Fibroblast of skin of right biceps (primary cell): ENCODE measurements at regions not wholly inside any gene's neighbourhood (a gene's known extent, or its start where the extent isn't known, plus 50 kb on each side); places are given as distances from the start of the nearest gene placed in this dataset.
A peak's percentile ranks its signal among the peaks of the same experiment; 100 is the strongest.
"Not testable (repeated sequence)": the region's sequence is repeated elsewhere in the genome, so short reads cannot be mapped to it uniquely, and the experiment has no call there.

Source experiments
- DNase-seq: peaks from one replicate; pipeline ENCODE4 v3.0.0-alpha.2; 2013

GRCh38 chr17:33862772-33863602 is 392.1 kb upstream of the CCL2 start:
- no peak for DNase-seq

DNA sequence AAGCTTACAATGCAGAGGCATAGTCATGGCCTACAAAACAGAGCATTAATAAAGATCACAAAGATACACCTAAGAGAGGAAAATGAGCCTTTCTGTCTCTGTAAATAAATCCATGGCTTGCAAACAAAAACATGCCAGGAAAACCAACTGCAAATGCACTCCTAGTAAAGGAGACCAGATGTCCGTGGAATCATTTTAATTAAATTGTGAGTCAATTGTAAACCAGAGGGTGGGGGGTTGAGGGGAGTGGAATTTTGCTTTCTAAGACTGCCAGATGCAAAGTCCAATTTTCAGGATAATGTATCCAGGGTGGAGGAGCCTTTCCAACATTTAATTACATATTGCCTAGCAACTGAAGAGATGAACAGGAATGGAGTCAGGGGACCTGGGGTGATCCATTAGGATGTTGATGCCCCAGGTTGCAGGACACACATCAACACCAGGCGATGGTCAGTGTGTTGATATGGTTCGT is 390.3 kb upstream of the CCL2 start:
- no peak for DNase-seq

GRCh38 chr17:33868899-33869298 is 386.2 kb upstream of the CCL2 start:
- DNase-seq, result no peak

DNA sequence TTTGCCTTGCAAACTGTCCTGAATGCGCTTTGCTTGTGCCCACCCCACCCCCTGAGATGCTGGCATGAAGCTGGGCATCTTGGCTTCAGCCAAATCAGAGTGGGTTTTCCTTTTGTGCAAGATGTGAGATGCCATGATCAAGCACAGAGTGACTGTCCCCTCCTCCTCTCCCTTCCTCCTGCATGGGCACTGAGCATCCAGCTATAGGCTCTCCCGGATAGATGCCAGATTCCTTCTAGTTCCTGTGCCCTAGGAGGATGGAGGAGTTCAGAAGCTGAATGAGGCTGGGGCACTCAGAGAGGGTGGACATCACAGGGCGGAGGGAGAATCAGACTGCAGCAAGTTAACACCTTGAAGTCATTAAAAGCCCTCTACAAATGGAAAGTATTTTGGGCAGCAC is 384.1 kb upstream of the CCL2 start:
- no peak for DNase-seq

GRCh38 chr17:33871720-33872540 is 383.2 kb upstream of the CCL2 start:
- peak; percentile 89 for DNase-seq

GRCh38 chr17:33873201-33873617 is 381.9 kb upstream of the CCL2 start:
- peak; percentile 6 for DNase-seq

GRCh38 chr17:33874617-33875060 is 380.4 kb upstream of the CCL2 start:
- DNase-seq, result no peak

DNA sequence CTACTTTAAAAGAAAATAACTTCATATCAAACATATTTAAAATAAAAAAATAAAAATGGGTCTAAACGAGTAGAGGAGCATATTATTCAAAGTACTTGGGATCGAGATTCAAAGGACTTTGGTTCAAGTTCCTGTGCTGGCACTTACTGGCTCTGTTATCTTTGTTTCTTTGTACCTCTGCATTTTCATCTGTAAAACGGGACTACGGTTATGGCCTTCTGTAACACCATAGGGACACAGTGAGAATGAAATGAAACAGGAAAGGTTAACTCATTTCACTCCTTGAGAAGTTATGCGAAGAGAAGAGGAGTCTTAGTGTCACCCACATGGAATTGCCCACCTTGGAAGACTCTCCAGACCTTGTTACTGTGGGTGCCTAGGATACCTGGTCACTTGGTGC is 379.1 kb upstream of the CCL2 start:
- DNase-seq, result no peak

DNA sequence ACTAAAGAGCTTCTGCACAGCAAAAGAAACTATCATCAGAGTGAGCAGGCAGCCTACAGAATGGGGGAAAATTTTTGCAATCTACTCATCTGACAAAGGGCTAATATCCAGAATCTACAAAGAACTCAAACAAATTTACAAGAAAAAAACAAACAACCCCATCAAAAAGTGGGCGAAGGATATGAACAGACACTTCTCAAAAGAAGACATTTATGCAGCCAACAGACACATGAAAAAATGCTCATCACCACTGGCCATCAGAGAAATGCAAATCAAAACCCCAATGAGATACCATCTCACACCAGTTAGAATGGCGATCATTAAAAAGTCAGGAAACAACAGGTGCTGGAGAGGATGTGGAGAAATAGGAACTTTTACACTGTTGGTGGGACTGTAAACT is 372.8 kb upstream of the CCL2 start:
- DNase-seq, result not testable (repeated sequence)

GRCh38 chr17:33882677-33883076 is 372.4 kb upstream of the CCL2 start:
- DNase-seq, result not testable (repeated sequence)

DNA sequence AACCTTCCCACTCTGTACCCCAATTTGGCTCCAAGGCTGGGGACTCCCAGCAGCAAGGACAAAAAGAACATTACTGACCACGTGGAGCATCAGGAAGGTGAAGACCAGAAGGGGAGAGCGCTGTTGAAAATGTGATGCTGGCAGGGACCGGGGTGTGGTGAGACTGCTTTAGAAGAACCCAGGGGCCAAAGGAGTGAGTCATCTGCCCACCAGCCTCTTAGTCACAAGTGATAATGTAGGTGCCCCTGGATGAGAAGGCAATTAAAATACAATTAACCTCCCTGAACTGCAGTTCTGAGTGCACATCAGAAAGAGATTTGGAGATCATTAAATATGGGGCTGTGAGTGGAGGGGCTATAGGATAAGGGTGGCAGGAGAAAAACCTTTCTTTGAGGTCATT is 366.6 kb upstream of the CCL2 start:
- DNase-seq, result peak; percentile 35

DNA sequence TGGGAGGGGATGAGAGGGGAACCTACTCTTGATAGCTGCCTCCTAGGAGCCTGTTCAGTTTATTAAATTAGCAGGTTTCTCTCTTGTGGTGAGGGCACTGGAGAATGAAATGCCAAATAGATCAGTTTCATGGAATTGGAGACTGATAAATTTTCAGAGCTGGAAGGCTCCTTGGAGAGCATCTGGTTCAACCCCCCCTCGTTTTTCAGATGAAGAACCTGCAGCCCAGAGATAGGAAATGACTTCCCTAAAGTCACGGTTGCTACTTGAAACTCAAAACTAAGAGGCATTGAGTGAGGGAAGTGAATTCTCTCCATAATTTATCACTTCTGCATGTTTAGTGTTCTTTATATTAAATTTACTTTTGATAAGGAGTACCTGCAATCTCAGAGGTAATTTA is 366.0 kb upstream of the CCL2 start:
- no peak for DNase-seq

- no peak for DNase-seq
These were observed 365.3 kb upstream of the CCL2 start for GRCh38 chr17:33889766-33890165.

GRCh38 chr17:33892717-33893591 is 362.1 kb upstream of the CCL2 start:
- DNase-seq, result no peak

DNA sequence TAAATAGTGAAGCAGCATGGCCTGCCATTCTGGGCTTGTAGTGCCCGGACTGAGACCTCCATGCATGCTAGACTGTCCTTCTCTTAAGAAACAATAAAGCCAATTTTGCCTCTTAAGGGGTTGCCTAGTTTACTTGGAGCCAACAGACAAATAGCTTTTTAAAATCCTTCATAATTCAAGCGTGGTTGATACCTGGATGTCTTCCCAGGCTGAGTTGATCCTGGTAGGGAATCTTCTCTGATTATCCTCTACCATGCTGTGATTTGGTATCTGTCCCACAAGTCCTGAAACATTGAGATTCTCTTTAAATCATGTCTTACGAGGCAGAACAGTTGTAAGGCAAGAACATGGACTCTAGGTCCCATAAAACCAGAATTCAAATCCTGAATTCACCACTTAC is 359.6 kb upstream of the CCL2 start:
- DNase-seq, result no peak

DNA sequence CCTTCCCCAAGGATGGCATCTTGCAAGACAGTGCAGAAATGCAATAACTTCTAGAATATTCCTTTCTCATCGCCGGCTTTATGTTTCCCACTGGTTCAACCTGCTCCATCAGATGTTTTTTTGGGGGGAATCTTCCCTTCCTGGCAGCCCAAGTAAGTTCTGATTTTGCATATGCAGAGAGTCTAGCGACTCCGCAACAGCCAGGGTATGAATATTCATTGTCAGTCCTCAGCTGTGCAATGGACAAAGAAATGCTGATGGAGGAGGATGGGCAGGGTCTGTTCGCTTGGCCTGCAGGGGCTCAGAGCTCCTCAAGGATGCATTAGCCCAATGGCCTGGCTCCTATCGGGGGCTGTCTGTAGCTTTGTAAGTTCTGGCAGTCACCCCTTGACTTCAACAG is 358.8 kb upstream of the CCL2 start:
- DNase-seq, result no peak

DNA sequence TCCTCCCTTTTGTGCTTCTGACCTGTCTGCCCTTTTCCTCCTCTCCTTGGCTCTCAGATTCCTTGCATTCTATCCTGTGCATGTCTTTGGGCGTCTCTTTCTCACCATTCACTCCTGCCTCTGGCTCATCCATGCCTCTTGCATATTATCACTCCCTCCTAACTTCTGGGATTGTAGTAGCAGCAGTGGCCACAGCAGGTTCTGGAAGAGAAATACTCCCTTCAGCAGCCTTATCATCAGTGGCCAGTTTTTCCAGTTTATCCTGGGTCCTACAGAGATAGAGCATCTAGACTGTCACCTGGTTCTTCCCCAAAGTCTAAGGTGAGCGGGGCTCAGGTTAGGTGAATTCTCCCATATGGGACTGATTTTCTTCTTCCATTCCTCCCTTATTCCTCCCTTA is 354.0 kb upstream of the CCL2 start:
- DNase-seq, result no peak

GRCh38 chr17:33902901-33903449 is 352.1 kb upstream of the CCL2 start:
- no peak for DNase-seq

DNA sequence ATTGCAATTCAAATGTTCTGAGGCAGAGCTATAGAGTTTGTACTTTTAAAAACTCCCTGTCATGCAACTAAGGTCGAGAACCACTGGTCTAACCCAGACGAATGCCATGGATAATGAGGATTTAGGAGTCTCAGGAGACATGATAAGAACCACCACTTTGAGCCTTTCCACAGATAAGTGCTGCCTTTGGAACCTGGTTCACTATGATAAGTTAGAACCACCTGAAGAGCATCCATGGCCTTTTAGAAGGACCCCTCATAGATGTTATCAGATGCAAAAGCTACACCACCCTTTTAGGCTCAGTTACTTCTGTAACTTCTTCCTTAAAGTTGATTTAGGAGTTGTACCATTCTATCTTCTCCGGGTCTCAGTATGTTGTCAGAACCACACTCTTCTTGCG is 350.6 kb upstream of the CCL2 start:
- DNase-seq, result no peak

DNA sequence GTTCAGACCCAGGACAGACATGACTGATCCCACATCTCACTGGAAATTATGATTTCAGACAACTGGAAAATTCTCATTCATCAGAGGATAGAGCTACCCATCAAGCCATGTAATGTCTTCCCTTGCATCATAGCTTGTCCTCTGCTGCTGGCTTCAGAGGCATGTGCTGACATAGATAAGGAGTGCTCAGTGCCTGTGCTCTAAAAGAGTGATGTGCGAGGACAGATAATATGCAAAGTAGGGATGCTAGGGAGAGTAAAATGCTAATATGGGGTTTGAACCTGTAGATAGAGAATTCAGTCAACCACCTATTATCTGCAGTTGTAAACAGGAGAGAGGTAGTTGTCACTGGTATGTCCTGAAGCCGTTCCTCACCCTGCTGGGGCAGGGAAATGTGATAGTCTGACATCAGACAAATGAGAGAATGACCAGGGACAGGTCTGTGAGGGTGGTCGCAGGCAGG is 349.7 kb upstream of the CCL2 start:
- no peak for DNase-seq

DNA sequence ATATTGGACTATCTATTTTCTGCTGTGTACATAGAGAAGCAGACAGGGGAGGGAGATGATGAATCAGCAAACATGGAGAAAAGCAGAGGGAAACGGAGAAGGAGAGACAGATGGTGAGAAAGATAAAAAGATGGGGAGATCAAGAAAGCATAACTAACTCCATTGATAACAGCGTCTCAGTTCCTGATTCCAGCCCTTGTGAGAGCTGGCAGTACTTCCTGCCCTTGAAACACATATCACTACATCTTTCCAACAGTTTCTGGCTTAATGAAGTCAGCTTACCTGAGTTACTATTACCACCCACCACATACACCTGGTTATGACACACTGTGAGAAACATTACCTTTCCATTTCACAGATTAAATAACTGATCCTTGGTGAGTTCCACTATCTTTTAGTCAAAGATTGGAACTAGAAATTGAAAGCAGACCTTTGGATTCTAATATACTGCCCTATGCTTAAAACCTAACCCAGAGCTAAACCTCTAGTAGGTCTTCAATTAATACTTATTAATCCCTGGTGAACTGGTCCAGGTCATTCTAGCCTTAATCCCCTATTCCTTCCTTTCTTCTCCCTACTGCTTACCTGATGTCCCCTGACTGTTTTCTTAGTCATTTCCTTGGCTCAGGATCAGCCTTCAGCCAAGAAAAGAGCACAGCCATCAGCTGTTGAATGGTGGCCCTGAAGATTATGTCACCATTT is 346.6 kb upstream of the CCL2 start:
- no peak for DNase-seq
